Neural progenitor cell (in vitro differentiated cells): ENCODE measurements at regions not wholly inside any gene's neighbourhood (a gene's known extent, or its start where the extent isn't known, plus 50 kb on each side); places are given as distances from the start of the nearest gene placed in this dataset.

ENCODE experiments used
- DNase-seq: peaks from one replicate; pipeline ENCODE4 v3.0.0-alpha.2; 2016; ENCODE audit warnings: low spot score
- H2AFZ ChIP-seq: fragments of 200-600 bp; sonication (generic); replicated peaks from 2 replicates; pipeline ENCODE4 v1.6.1; 2016; ENCODE audit warnings: antibody characterized with exemption
- H3F3A ChIP-seq: fragments of 200-600 bp; sonication (generic); 2 replicates; pipeline ENCODE4 v1.6.1; 2016; ENCODE audit warnings: antibody characterized with exemption, low read depth
- H3K27ac ChIP-seq: fragments of 200-600 bp; sonication (generic); 2 replicates; pipeline ENCODE4 v1.5.1; 2016; ENCODE audit warnings: mild to moderate bottlenecking
- H3K27me3 ChIP-seq: fragments of 200-600 bp; sonication (generic); 2 replicates; pipeline ENCODE4 v1.6.1; 2016; ENCODE audit warnings: mild to moderate bottlenecking, moderate library complexity
- H3K36me3 ChIP-seq: fragments of 200-600 bp; sonication (generic); 2 replicates; pipeline ENCODE4 v1.5.1; 2016
- H3K4me1 ChIP-seq: fragments of 200-600 bp; sonication (generic); 2 replicates; pipeline ENCODE4 v1.6.1; 2016; ENCODE audit warnings: mixed run types
- H3K4me2 ChIP-seq: fragments of 200-600 bp; sonication (generic); 2 replicates; pipeline ENCODE4 v1.6.1; 2016
- H3K4me3 ChIP-seq: fragments of 200-600 bp; sonication (generic); 2 replicates; pipeline ENCODE4 v1.5.1; 2016
- H3K79me2 ChIP-seq: fragments of 200-600 bp; sonication (generic); 2 replicates; pipeline ENCODE4 v1.6.1; 2016; ENCODE audit warnings: low read depth
- H3K9ac ChIP-seq: fragments of 200-600 bp; sonication (generic); 2 replicates; pipeline ENCODE4 v1.6.1; 2016
- H3K9me3 ChIP-seq: fragments of 200-600 bp; sonication (generic); 2 replicates; pipeline ENCODE4 v1.5.1; 2016; ENCODE audit warnings: low read depth
- H4K20me1 ChIP-seq: fragments of 200-600 bp; sonication (generic); 2 replicates; pipeline ENCODE4 v1.6.1; 2016; ENCODE audit warnings: low read depth
- H3K27ac Mint-ChIP-seq: 3 replicates; pipeline ENCODE4 v1.8.0; 2021; ENCODE audit warnings: mixed read lengths
- H3K27me3 Mint-ChIP-seq: 2 replicates; pipeline ENCODE4 v1.8.0; 2022; ENCODE audit warnings: low read depth, mild to moderate bottlenecking, inconsistent platforms, moderate library complexity, mixed read lengths; ENCODE audit not compliant: insufficient read depth
- H3K36me3 Mint-ChIP-seq: 3 replicates; pipeline ENCODE4 v1.8.0; 2021; ENCODE audit warnings: mixed read lengths
- H3K4me1 Mint-ChIP-seq: 3 replicates; pipeline ENCODE4 v1.8.0; 2021; ENCODE audit warnings: mixed read lengths
- H3K4me3 Mint-ChIP-seq: 3 replicates; pipeline ENCODE4 v1.8.0; 2021; ENCODE audit warnings: mild to moderate bottlenecking, moderate library complexity, mixed read lengths
- H3K9me3 Mint-ChIP-seq: 3 replicates; pipeline ENCODE4 v1.8.0; 2020; ENCODE audit warnings: mixed read lengths
- CTCF ChIP-seq: fragments of 200-600 bp; sonication (generic); IDR thresholded peaks from 2 replicates; pipeline ENCODE4 v1.5.1; 2017; ENCODE audit warnings: antibody characterized with exemption, mild to moderate bottlenecking
- EZH2 ChIP-seq: fragments of 200-600 bp; sonication (generic); IDR thresholded peaks from 2 replicates; pipeline ENCODE4 v1.6.1; 2017; ENCODE audit warnings: antibody characterized with exemption, mild to moderate bottlenecking, moderate library complexity
- EZH2phosphoT487 ChIP-seq: fragments of 200-600 bp; sonication (generic); IDR thresholded peaks from 2 replicates; pipeline ENCODE4 v1.6.1; 2017; ENCODE audit warnings: antibody characterized with exemption

DNA sequence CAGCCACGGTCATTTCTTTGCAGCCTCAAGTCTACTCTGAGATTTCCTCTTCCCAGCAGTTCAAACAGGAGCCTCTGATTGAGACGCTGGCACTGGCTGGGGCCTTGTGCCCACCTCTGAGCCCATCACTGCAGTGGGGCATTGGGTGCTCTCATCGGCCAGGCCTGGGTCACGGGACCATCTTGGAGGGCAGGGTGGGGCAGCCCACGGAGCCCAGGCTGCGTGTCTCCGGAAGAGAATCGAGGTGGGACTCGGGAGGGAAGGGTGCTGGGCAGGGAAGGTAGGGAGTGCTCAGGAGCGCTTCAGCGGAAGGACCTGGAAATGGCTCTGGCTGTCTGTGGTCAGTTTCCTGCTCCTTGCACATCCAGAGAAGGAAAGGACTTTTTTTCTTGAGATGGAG is 82.4 kb downstream of the RTP5 start:
- Histone ChIP-seq H2AFZ (no peak overlapping the region), H3K79me2 (no peaks in the 10 kb centered on the region), H3K27ac (no peak overlapping the region), H3K4me3 (no peak overlapping the region), H3F3A (no peaks in the 10 kb centered on the region), H3K9ac (no peak overlapping the region), H3K4me2 (no peak overlapping the region), H3K9me3 (no peaks in the 10 kb centered on the region), H3K27me3 (peaks cover 19% of the 10 kb centered on the region), H3K36me3 (no peaks in the 10 kb centered on the region), H4K20me1 (no peaks in the 10 kb centered on the region), H3K4me1 (no peaks in the 10 kb centered on the region)
- Mint-ChIP-seq H3K36me3 (no peaks in the 10 kb centered on the region), H3K27me3 (peaks cover 16% of the 10 kb centered on the region), H3K4me3 (no peak overlapping the region), H3K9me3 (no peaks in the 10 kb centered on the region), H3K4me1 (no peaks in the 10 kb centered on the region), H3K27ac (no peak overlapping the region)
- no peak for DNase-seq
- no peak for TF ChIP-seq EZH2
- TF ChIP-seq EZH2phosphoT487, result no peak
- TF ChIP-seq CTCF, result no peak

DNA sequence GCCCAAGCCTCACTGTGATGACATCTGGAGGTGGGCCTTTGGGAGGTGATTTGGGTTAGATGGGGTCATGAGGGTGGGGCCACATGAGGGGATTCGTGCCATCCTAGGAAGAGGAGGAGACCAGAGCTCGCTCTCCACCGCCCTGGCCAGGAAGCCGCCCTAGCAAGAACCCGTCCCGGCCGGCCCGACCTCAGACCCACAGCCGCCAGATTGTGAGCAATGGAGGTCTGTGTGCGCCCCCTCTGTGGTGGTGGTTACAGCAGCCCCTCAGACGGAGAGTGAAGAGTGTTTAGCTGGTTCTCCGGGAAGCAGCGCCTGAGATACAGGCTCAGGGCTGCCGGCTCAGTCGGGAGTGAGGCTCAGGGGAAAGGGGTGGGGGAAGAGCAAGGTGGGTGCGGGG is 83.3 kb downstream of the RTP5 start:
- H3K4me3 ChIP-seq, result no peak overlapping the region
- no peaks in the 10 kb centered on the region for H3K9me3 Mint-ChIP-seq
- H3K9ac ChIP-seq, result no peak overlapping the region
- no peak overlapping the region for H3K27ac ChIP-seq
- H3K4me3 Mint-ChIP-seq, result no peak overlapping the region
- H3K36me3 Mint-ChIP-seq, result no peaks in the 10 kb centered on the region
- H3K4me2 ChIP-seq, result no peak overlapping the region
- no peaks in the 10 kb centered on the region for H4K20me1 ChIP-seq
- no peak overlapping the region for H2AFZ ChIP-seq
- no peaks in the 10 kb centered on the region for H3K9me3 ChIP-seq
- H3K36me3 ChIP-seq, result no peaks in the 10 kb centered on the region
- no peaks in the 10 kb centered on the region for H3K4me1 Mint-ChIP-seq
- no peaks in the 10 kb centered on the region for H3K79me2 ChIP-seq
- peaks cover 10% of the 10 kb centered on the region for H3K27me3 ChIP-seq
- peak overlapping the region; percentile 19 for H3K27ac Mint-ChIP-seq
- peaks cover 10% of the 10 kb centered on the region for H3K27me3 Mint-ChIP-seq
- TF ChIP-seq EZH2phosphoT487 (no peak), EZH2 (no peak), CTCF (no peak)
- H3F3A ChIP-seq, result no peaks in the 10 kb centered on the region
- H3K4me1 ChIP-seq, result no peaks in the 10 kb centered on the region
- no peak for DNase-seq

GRCh38 chr2:241953324-241953928 is 83.9 kb downstream of the RTP5 start:
- DNase-seq, result no peak
- Mint-ChIP-seq H3K27me3 (peaks cover 7% of the 10 kb centered on the region), H3K27ac (no peak overlapping the region), H3K9me3 (no peaks in the 10 kb centered on the region), H3K4me1 (no peaks in the 10 kb centered on the region), H3K36me3 (no peaks in the 10 kb centered on the region), H3K4me3 (no peak overlapping the region)
- Histone ChIP-seq H3K4me3 (no peak overlapping the region), H3F3A (no peaks in the 10 kb centered on the region), H3K4me2 (no peak overlapping the region), H3K27ac (no peak overlapping the region), H3K36me3 (no peaks in the 10 kb centered on the region), H3K9ac (no peak overlapping the region), H3K4me1 (no peaks in the 10 kb centered on the region), H3K9me3 (no peaks in the 10 kb centered on the region), H3K27me3 (peaks cover 7% of the 10 kb centered on the region), H4K20me1 (no peaks in the 10 kb centered on the region), H3K79me2 (no peaks in the 10 kb centered on the region), H2AFZ (no peak overlapping the region)
- TF ChIP-seq CTCF, result no peak
- no peak for TF ChIP-seq EZH2phosphoT487
- TF ChIP-seq EZH2, result no peak
